ENCODE measurements at regions not wholly inside any gene's neighbourhood (a gene's known extent, or its start where the extent isn't known, plus 50 kb on each side); places are given as distances from the start of the nearest gene placed in this dataset.

DNA sequence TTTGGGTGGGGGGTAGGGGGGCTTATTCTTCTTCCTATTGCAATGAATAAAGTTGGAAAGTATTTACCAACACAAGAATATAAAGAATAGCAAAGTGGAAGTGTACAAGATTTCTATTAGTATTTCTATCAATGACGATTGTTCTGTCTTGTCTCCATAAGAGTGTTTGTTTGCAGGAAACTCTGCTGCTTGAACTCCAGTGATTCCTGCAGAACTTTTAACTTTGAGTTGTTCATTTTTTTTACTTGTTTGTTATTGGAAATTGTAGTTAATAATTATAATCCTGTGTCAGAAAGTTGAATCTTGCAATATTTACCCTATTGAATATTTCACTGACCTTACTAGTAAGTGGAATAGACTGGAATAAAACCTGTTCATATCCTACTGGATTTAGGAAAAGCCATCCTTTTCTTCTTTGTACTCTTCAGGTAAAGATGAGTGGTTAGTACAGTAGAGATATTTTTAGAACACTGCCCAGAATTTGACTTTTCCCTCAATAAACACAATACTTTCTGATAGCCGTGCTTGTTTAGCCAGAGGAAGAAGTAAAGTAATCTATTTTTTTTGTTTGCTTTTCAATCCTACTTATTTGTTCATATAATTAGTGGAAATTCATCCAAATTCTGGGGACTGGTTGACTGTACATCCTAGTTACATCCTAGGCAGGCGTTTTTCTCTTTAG is 340.4 kb downstream of the TENT4A start:
- no peak overlapping the region for H3K9ac ChIP-seq (ENCODE audit: low read length)
- H3K9me2 ChIP-seq (replicated peaks; ENCODE audit: insufficient read depth, low read length): no peaks in the 10 kb centered on the region
- H3K27me3 ChIP-seq (ENCODE audit: low read length): no peaks in the 10 kb centered on the region
- H3K36me3 ChIP-seq (ENCODE audit: insufficient read depth, low read length): no peaks in the 10 kb centered on the region
- no peak overlapping the region for H3K27ac ChIP-seq (ENCODE audit: low read length)
- no peaks in the 10 kb centered on the region for H3K4me1 ChIP-seq (ENCODE audit: low read length)
- no peaks in the 10 kb centered on the region for H3K79me2 ChIP-seq (ENCODE audit: low read length)
- H4K20me1 ChIP-seq (ENCODE audit: insufficient read depth, low read depth, low read length): no peaks in the 10 kb centered on the region
- no peak for DNase-seq
- no peak overlapping the region for H3K4me3 ChIP-seq (ENCODE audit: low read length)
- no peak overlapping the region for H3K4me2 ChIP-seq (ENCODE audit: low read depth, low read length, poor library complexity, severe bottlenecking)
- H2AFZ ChIP-seq (ENCODE audit: low read length): no peak overlapping the region
- H3K9me3 ChIP-seq (ENCODE audit: low read length): no peaks in the 10 kb centered on the region

DNA sequence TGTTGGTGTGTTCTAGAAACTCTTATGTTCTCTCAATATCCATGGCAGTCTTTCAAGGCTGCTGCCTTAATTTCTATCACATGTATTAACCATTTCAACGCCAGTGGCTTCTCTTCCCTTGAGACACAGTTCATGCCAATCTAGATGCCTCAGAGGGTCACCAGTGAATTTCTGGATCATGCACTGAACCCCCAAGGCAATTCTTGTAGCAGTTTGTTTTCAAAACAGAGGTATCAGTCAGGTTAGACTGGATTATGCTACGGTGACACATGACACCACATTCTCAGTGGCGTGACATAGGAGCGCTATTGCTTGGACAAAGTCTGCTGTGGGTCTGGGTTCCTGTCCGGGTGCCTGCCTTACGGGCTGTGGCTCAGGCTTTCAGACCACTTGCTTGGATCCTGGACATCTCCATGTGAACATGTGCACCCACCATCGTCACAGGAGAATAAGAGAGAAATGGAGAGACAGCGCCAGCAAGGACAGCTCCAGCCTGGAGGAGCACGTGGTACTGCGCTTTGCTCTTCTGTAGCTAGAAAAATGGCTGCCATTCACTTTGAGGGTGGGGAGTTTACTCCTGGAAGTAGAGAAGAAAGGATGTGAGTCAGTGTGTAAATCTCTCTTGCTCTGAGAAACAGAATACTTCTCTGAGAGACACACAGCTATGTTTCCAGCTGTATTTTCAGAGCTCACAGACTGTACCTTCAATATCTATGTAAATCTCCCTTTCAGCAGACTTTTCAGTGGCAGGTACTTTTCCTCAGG is 329.3 kb upstream of the ADCY2 start:
- Histone ChIP-seq H3K9me3 (ENCODE audit: low read length) (no peaks in the 10 kb centered on the region), H3K9ac (ENCODE audit: low read length) (no peak overlapping the region), H3K4me2 (ENCODE audit: low read depth, low read length, poor library complexity, severe bottlenecking) (no peak overlapping the region), H2AFZ (ENCODE audit: low read length) (no peak overlapping the region), H3K79me2 (ENCODE audit: low read length) (no peaks in the 10 kb centered on the region), H3K4me1 (ENCODE audit: low read length) (no peaks in the 10 kb centered on the region), H3K4me3 (ENCODE audit: low read length) (no peak overlapping the region), H3K27ac (ENCODE audit: low read length) (no peak overlapping the region), H4K20me1 (ENCODE audit: insufficient read depth, low read depth, low read length) (no peaks in the 10 kb centered on the region), H3K27me3 (ENCODE audit: low read length) (0 out of 2 replicates have a peak, but pooled peaks cover 3% of the 10 kb centered on the region), H3K9me2 (replicated peaks; ENCODE audit: insufficient read depth, low read length) (no peaks in the 10 kb centered on the region), H3K36me3 (ENCODE audit: insufficient read depth, low read length) (no peaks in the 10 kb centered on the region)
- no peak for DNase-seq

DNA sequence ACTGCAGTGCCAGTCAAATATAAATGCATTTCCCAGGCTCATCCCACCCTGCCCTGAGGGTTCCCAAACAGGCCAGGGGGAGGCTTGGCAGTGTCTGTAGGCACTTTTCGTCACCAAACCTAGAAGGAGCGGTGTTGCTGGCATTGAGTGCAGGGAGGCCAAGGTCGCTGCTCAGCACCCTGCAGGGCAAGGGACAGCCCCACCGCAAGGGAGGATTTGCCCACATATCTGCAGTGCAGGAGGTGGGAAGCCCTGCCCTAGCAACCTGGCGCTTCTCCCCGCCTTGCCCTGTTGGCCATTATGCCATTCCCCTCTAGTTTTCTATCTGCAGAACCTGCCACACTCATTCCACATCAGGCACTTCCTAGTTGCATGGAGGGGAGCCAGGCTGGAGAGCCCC is 327.8 kb upstream of the ADCY2 start:
- H3K4me1 ChIP-seq (ENCODE audit: low read length): no peaks in the 10 kb centered on the region
- H3K27me3 ChIP-seq (ENCODE audit: low read length): 0 out of 2 replicates have a peak, but pooled peaks cover 3% of the 10 kb centered on the region
- no peaks in the 10 kb centered on the region for H3K9me2 ChIP-seq (replicated peaks; ENCODE audit: insufficient read depth, low read length)
- DNase-seq: no peak
- H3K27ac ChIP-seq (ENCODE audit: low read length): no peak overlapping the region
- no peak overlapping the region for H2AFZ ChIP-seq (ENCODE audit: low read length)
- H4K20me1 ChIP-seq (ENCODE audit: insufficient read depth, low read depth, low read length): no peaks in the 10 kb centered on the region
- H3K9ac ChIP-seq (ENCODE audit: low read length): no peak overlapping the region
- no peak overlapping the region for H3K4me3 ChIP-seq (ENCODE audit: low read length)
- H3K79me2 ChIP-seq (ENCODE audit: low read length): no peaks in the 10 kb centered on the region
- H3K9me3 ChIP-seq (ENCODE audit: low read length): no peaks in the 10 kb centered on the region
- no peak overlapping the region for H3K4me2 ChIP-seq (ENCODE audit: low read depth, low read length, poor library complexity, severe bottlenecking)
- H3K36me3 ChIP-seq (ENCODE audit: insufficient read depth, low read length): no peaks in the 10 kb centered on the region

- no peak overlapping the region for H3K4me3 ChIP-seq (ENCODE audit: low read length)
- H2AFZ ChIP-seq (ENCODE audit: low read length): no peak overlapping the region
- H3K27ac ChIP-seq (ENCODE audit: low read length): no peak overlapping the region
- no peaks in the 10 kb centered on the region for H4K20me1 ChIP-seq (ENCODE audit: insufficient read depth, low read depth, low read length)
- no peaks in the 10 kb centered on the region for H3K36me3 ChIP-seq (ENCODE audit: insufficient read depth, low read length)
- H3K4me2 ChIP-seq (ENCODE audit: low read depth, low read length, poor library complexity, severe bottlenecking): no peak overlapping the region
- no peak for DNase-seq
- H3K9me2 ChIP-seq (replicated peaks; ENCODE audit: insufficient read depth, low read length): no peaks in the 10 kb centered on the region
- H3K79me2 ChIP-seq (ENCODE audit: low read length): no peaks in the 10 kb centered on the region
- no peak overlapping the region for H3K9ac ChIP-seq (ENCODE audit: low read length)
- no peaks in the 10 kb centered on the region for H3K9me3 ChIP-seq (ENCODE audit: low read length)
- H3K4me1 ChIP-seq (ENCODE audit: low read length): no peaks in the 10 kb centered on the region
- 0 out of 2 replicates have a peak, but pooled peaks cover 3% of the 10 kb centered on the region for H3K27me3 ChIP-seq (ENCODE audit: low read length)
These were observed 327.0 kb upstream of the ADCY2 start for GRCh38 chr5:7068899-7069298.

DNA sequence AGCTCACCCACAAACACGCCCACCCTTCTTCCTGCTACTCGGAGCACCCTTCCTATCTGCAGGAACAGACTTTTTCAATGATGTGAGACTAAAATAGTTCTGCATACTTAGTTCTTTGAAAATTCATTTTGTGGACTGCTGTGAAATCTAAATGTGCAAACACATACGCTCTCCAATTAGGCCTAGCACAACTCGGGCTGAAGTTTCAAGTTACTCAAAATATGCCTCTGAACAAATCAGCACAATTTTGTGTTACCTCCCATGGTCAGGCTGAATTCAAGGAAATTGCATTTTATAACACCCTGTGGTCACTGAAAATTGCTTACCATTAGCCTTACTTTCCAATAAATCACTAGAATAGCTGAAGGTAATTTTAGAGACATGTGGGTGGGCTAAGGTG is 323.8 kb upstream of the ADCY2 start:
- no peak for DNase-seq
- H3K4me1 ChIP-seq (ENCODE audit: low read length): no peaks in the 10 kb centered on the region
- no peak overlapping the region for H3K4me2 ChIP-seq (ENCODE audit: low read depth, low read length, poor library complexity, severe bottlenecking)
- H3K9me3 ChIP-seq (ENCODE audit: low read length): no peaks in the 10 kb centered on the region
- H3K9me2 ChIP-seq (replicated peaks; ENCODE audit: insufficient read depth, low read length): no peaks in the 10 kb centered on the region
- H3K9ac ChIP-seq (ENCODE audit: low read length): no peak overlapping the region
- H3K27ac ChIP-seq (ENCODE audit: low read length): no peak overlapping the region
- no peak overlapping the region for H3K4me3 ChIP-seq (ENCODE audit: low read length)
- H3K79me2 ChIP-seq (ENCODE audit: low read length): no peaks in the 10 kb centered on the region
- H2AFZ ChIP-seq (ENCODE audit: low read length): no peak overlapping the region
- H4K20me1 ChIP-seq (ENCODE audit: insufficient read depth, low read depth, low read length): no peaks in the 10 kb centered on the region
- no peaks in the 10 kb centered on the region for H3K36me3 ChIP-seq (ENCODE audit: insufficient read depth, low read length)
- H3K27me3 ChIP-seq (ENCODE audit: low read length): no peaks in the 10 kb centered on the region

DNA sequence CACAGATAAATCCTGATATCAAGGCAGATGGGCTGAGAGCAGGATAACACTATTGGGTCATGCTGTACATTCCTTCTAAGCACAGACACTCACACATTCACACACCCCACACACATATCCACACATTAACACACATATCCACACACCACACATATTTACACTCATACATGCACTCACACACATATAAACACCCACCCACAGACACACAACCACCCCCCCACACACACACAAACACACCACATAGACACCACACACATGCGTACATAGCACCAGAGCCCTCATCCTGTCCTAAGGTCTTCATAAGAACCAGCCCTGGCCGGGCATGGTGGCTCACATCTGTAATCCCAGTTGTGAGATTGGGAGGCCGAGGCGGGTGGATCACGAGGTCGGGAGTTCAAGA is 322.3 kb upstream of the ADCY2 start:
- Histone ChIP-seq H3K9me2 (replicated peaks; ENCODE audit: insufficient read depth, low read length) (no peaks in the 10 kb centered on the region), H3K4me1 (ENCODE audit: low read length) (no peaks in the 10 kb centered on the region), H3K79me2 (ENCODE audit: low read length) (no peaks in the 10 kb centered on the region), H3K4me3 (ENCODE audit: low read length) (no peak overlapping the region), H2AFZ (ENCODE audit: low read length) (no peak overlapping the region), H3K4me2 (ENCODE audit: low read depth, low read length, poor library complexity, severe bottlenecking) (no peak overlapping the region), H3K9ac (ENCODE audit: low read length) (no peak overlapping the region), H3K36me3 (ENCODE audit: insufficient read depth, low read length) (no peaks in the 10 kb centered on the region), H4K20me1 (ENCODE audit: insufficient read depth, low read depth, low read length) (no peaks in the 10 kb centered on the region), H3K27ac (ENCODE audit: low read length) (no peak overlapping the region), H3K9me3 (ENCODE audit: low read length) (no peaks in the 10 kb centered on the region), H3K27me3 (ENCODE audit: low read length) (no peaks in the 10 kb centered on the region)
- no peak for DNase-seq

DNA sequence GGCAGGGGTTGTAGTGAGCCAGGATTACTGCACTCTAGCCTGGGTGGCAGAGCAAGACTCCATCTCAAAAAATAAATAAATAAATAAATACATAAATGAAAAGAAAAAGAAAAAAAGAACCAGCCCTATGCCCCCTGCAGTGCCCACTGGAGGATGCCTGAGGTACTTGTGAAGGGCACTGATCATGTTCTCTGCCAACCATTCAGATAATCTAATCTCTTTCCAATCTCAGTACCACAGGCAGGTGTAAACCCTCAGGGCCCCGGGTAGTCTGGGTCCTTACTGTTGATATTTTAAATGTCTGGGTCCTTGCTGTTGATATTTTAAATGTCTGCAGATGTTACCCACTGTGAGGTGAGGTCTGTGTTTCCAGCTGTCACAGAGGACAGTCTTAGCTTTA is 321.8 kb upstream of the ADCY2 start:
- H3K9me2 ChIP-seq (replicated peaks; ENCODE audit: insufficient read depth, low read length): no peaks in the 10 kb centered on the region
- no peak overlapping the region for H3K4me2 ChIP-seq (ENCODE audit: low read depth, low read length, poor library complexity, severe bottlenecking)
- no peaks in the 10 kb centered on the region for H3K4me1 ChIP-seq (ENCODE audit: low read length)
- H2AFZ ChIP-seq (ENCODE audit: low read length): no peak overlapping the region
- no peaks in the 10 kb centered on the region for H4K20me1 ChIP-seq (ENCODE audit: insufficient read depth, low read depth, low read length)
- DNase-seq: no peak
- H3K4me3 ChIP-seq (ENCODE audit: low read length): no peak overlapping the region
- no peaks in the 10 kb centered on the region for H3K36me3 ChIP-seq (ENCODE audit: insufficient read depth, low read length)
- no peaks in the 10 kb centered on the region for H3K27me3 ChIP-seq (ENCODE audit: low read length)
- no peak overlapping the region for H3K9ac ChIP-seq (ENCODE audit: low read length)
- no peaks in the 10 kb centered on the region for H3K9me3 ChIP-seq (ENCODE audit: low read length)
- H3K27ac ChIP-seq (ENCODE audit: low read length): no peak overlapping the region
- no peaks in the 10 kb centered on the region for H3K79me2 ChIP-seq (ENCODE audit: low read length)

- H3K79me2 ChIP-seq (ENCODE audit: low read length): no peaks in the 10 kb centered on the region
- no peak for DNase-seq
These were observed 320.5 kb upstream of the ADCY2 start for GRCh38 chr5:7075470-7075869.

More at GRCh38 chr5:7075470-7075869, 320.5 kb upstream of the ADCY2 start:
- Histone ChIP-seq H3K27ac (ENCODE audit: low read length) (no peak overlapping the region), H3K4me3 (ENCODE audit: low read length) (no peak overlapping the region), H3K9me2 (replicated peaks; ENCODE audit: insufficient read depth, low read length) (no peaks in the 10 kb centered on the region), H3K4me2 (ENCODE audit: low read depth, low read length, poor library complexity, severe bottlenecking) (no peak overlapping the region), H3K4me1 (ENCODE audit: low read length) (no peaks in the 10 kb centered on the region), H3K36me3 (ENCODE audit: insufficient read depth, low read length) (no peaks in the 10 kb centered on the region), H3K9me3 (ENCODE audit: low read length) (no peaks in the 10 kb centered on the region), H3K9ac (ENCODE audit: low read length) (no peak overlapping the region), H2AFZ (ENCODE audit: low read length) (no peak overlapping the region), H3K27me3 (ENCODE audit: low read length) (no peaks in the 10 kb centered on the region), H4K20me1 (ENCODE audit: insufficient read depth, low read depth, low read length) (no peaks in the 10 kb centered on the region)

Measured in Karpas-422 (cell line).